Neural crest cell (in vitro differentiated cells): ENCODE measurements at regions not wholly inside any gene's neighbourhood (a gene's known extent, or its start where the extent isn't known, plus 50 kb on each side); places are given as distances from the start of the nearest gene placed in this dataset.
"Not testable (repeated sequence)": the region's sequence is repeated elsewhere in the genome, so short reads cannot be mapped to it uniquely, and the experiment has no call there.

Experiments used
- DNase-seq: peaks from one replicate; pipeline ENCODE4 v3.0.0; 2021; ENCODE audit warnings: low read depth, mixed read lengths, low spot score
- H3K27ac Mint-ChIP-seq: one replicate; pipeline ENCODE4 v1.8.0; 2021; ENCODE audit warnings: mild to moderate bottlenecking, mixed read lengths; ENCODE audit not compliant: unreplicated experiment
- H3K27me3 Mint-ChIP-seq: 2 replicates; pipeline ENCODE4 v1.8.0; 2021; ENCODE audit warnings: low read depth, mild to moderate bottlenecking, mixed read lengths
- H3K36me3 Mint-ChIP-seq: 2 replicates; pipeline ENCODE4 v1.8.0; 2021; ENCODE audit warnings: low read depth, mild to moderate bottlenecking, mixed read lengths
- H3K4me1 Mint-ChIP-seq: 2 replicates; pipeline ENCODE4 v1.8.0; 2021; ENCODE audit warnings: mixed read lengths
- H3K4me3 Mint-ChIP-seq: one replicate; pipeline ENCODE4 v1.8.0; 2021; ENCODE audit warnings: mild to moderate bottlenecking, mixed read lengths
- H3K9me3 Mint-ChIP-seq: 2 replicates; pipeline ENCODE4 v1.8.0; 2021; ENCODE audit warnings: mixed read lengths
- TF ChIP-seq, protein P1 (sequence below): fragments of 200-600 bp; sonication (generic); conservative IDR thresholded peaks from 2 replicates; pipeline ENCODE4 v1.5.0; 2021; ENCODE audit warnings: antibody characterized with exemption, mild to moderate bottlenecking

DNA sequence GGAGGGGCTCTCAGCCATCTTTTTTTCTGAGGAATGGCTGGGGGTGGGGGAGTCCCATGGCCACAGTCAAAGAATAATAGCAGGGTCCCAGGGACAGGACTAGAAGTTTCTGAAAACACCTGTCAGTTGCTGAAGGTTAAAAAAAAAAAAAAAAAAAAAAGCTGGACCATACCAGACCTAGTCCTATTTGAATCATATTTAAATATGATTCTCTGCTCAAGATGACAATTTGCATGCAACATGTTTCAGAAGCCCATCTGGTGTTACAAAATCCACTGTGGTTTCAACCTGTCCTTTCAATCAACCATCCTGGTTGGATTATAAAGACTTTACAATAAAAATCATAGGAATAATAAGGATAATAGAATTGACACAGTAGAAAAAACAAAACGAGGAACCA is 153.7 kb downstream of the TENT5C start:
- Mint-ChIP-seq H3K36me3 (no peaks in the 10 kb centered on the region), H3K9me3 (peaks cover 7% of the 10 kb centered on the region), H3K27me3 (peaks cover 7% of the 10 kb centered on the region), H3K27ac (no peak overlapping the region), H3K4me3 (no peak overlapping the region), H3K4me1 (peaks cover 11% of the 10 kb centered on the region)
- DNase-seq = no peak
- TF ChIP-seq, protein P1, sequence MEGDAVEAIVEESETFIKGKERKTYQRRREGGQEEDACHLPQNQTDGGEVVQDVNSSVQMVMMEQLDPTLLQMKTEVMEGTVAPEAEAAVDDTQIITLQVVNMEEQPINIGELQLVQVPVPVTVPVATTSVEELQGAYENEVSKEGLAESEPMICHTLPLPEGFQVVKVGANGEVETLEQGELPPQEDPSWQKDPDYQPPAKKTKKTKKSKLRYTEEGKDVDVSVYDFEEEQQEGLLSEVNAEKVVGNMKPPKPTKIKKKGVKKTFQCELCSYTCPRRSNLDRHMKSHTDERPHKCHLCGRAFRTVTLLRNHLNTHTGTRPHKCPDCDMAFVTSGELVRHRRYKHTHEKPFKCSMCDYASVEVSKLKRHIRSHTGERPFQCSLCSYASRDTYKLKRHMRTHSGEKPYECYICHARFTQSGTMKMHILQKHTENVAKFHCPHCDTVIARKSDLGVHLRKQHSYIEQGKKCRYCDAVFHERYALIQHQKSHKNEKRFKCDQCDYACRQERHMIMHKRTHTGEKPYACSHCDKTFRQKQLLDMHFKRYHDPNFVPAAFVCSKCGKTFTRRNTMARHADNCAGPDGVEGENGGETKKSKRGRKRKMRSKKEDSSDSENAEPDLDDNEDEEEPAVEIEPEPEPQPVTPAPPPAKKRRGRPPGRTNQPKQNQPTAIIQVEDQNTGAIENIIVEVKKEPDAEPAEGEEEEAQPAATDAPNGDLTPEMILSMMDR = no peak

DNA sequence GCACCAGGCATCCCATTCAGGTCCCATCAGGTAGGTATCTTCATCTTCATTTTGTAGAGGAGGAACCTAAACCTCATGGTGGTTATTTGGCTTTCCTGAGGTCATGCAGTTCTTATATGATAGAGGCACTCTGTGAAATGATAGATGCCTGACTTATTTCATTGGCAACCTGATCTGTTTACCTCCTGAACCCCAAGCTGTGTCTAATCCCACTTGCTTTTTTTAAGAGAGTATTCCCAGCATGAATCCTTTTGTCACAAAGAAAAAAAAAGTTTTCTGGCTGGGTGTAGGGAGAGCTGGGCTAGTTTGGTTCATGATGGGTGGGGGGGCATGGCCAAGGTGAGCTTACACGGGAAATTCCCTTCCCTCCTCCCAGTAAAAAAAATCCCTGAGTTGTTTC is 154.2 kb downstream of the TENT5C start:
- Mint-ChIP-seq H3K27ac (no peak overlapping the region), H3K9me3 (peaks cover 8% of the 10 kb centered on the region), H3K4me1 (peaks cover 11% of the 10 kb centered on the region), H3K27me3 (peaks cover 7% of the 10 kb centered on the region), H3K36me3 (no peaks in the 10 kb centered on the region), H3K4me3 (no peak overlapping the region)
- DNase-seq = no peak
- TF ChIP-seq, protein P1 = no peak

DNA sequence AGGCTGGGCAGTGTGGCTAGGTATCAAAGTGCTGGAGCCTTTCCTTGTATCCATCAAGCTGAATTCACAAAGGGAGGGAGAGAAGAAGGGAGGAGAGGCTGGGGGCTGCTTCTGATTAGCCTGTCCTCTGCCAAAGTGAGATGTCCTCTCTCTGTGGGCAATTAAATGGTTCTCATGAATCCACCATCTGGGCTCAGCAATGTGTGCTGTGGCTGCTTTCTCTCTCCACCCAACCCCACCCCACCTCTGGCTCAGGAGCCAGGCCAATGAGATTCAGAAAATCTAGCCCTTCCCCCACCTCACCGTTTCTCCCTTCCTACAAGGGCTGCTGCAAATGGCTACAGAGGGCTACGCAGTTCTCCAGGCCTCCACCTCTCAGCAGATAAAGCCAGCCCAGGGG is 154.6 kb downstream of the TENT5C start:
- Mint-ChIP-seq H3K4me1 (peaks cover 11% of the 10 kb centered on the region), H3K36me3 (no peaks in the 10 kb centered on the region), H3K27me3 (peaks cover 7% of the 10 kb centered on the region), H3K4me3 (no peak overlapping the region), H3K9me3 (peaks cover 8% of the 10 kb centered on the region), H3K27ac (no peak overlapping the region)
- TF ChIP-seq, protein P1 = no peak
- DNase-seq = no peak

DNA sequence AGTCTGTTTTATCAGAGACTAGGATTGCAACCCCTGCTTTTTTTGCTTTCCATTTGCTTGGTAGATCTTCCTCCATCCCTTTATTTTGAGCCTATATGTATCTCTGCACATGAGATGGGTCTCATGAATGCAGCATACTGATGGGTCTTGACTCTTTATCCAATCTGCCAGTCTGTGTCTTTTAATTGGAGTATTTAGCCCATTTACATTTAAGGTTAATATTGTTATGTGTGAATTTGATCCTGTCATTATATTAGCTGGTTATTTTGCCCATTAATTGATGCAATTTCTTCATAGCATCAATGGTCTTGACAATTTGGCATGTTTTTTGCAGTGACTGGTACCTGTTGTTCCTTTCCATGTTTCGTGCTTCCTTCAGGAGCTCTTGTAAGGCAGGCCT is 161.7 kb downstream of the GDAP2 start:
- peaks cover 23% of the 10 kb centered on the region for H3K36me3 Mint-ChIP-seq
- not testable (repeated sequence) for H3K27me3 Mint-ChIP-seq, H3K4me1 Mint-ChIP-seq, DNase-seq, H3K27ac Mint-ChIP-seq, H3K4me3 Mint-ChIP-seq
- peaks cover 23% of the 10 kb centered on the region for H3K9me3 Mint-ChIP-seq

DNA sequence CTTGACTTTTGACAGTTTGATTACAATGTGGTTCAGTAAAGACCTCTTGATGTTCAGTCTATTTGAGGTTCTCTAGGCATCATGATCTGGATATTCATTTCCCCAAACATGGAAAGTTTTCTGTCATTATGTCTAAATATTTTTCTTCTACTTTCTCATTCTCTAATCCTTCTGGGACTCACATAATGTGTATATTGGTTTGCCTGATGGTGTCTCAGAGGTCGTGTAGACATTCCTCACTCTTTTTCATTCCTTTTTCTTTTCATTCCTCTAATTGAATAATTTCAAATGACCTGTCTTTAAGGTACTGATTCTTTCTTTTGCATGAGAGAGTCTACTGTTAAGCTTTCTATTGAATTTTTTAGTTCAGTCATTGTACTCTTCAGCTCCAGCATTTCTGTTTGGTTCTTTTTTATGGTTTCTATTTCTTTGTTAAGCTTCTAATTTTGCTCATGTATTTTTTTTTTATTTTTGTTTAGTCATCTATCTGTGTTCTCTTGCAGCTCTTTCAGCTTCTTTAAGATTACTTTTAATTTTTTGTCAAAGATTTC is 158.4 kb downstream of the GDAP2 start:
- Mint-ChIP-seq H3K4me3 (no peak overlapping the region), H3K9me3 (peaks cover 23% of the 10 kb centered on the region), H3K27me3 (no peaks in the 10 kb centered on the region), H3K4me1 (no peaks in the 10 kb centered on the region), H3K36me3 (peaks cover 23% of the 10 kb centered on the region), H3K27ac (no peak overlapping the region)
- no peak for DNase-seq
- TF ChIP-seq, protein P1 = no peak

DNA sequence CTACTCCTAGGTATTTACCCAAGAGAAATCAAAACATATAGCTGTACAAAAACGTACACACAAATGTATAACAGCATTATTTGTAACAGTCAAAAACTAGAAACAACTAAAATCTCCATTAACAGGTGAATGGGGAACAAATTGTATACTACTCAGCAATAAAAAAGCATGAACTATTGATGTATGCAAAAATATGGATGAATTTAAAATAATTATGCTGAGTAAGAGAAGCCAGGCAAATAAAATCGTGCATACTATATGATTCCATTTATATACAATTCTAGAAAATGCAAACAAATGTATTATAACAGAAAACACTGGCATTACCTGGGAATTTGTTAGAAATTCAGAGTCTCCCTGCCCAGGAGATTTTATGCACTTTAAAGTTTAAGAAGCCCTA is 150.1 kb downstream of the GDAP2 start:
- no peak overlapping the region for H3K27ac Mint-ChIP-seq
- DNase-seq = no peak
- peaks cover 2% of the 10 kb centered on the region for H3K36me3 Mint-ChIP-seq

More for the DNA sequence above, 150.1 kb downstream of the GDAP2 start:
- TF ChIP-seq, protein P1 = no peak
- H3K27me3 Mint-ChIP-seq = no peaks in the 10 kb centered on the region
- H3K4me3 Mint-ChIP-seq = no peak overlapping the region
- H3K9me3 Mint-ChIP-seq = peaks cover 2% of the 10 kb centered on the region
- peaks cover 8% of the 10 kb centered on the region for H3K4me1 Mint-ChIP-seq
